ENCODE measurements at regions not wholly inside any gene's neighbourhood (a gene's known extent, or its start where the extent isn't known, plus 50 kb on each side); places are given as distances from the start of the nearest gene placed in this dataset.

DNA sequence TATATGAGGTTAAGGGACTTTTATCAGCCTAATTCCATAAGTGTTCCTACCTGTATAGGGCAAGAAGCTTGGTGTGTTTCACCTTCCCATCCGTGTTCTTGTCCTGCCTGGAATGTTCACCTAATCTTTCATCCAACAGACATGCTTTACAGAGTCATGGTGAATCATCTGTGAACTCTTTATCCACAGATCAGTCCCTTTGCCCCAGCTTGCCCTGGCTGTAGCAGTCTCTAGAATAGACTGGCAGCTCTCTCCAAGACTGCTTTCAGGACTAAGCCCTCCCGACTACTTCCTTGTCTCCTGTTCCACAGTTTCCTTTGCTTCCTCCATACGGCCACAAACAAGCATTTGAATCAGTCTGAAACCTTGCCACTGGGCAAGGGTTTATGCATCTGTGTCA is 177.9 kb upstream of the IL15 start:
- Histone ChIP-seq H3K9me2 (replicated peaks; ENCODE audit: low read depth, low read length) (no peaks in the 10 kb centered on the region), H3K4me3 (ENCODE audit: low read length, poor library complexity, severe bottlenecking) (no peak overlapping the region), H3F3A (ENCODE audit: low read depth) (no peaks in the 10 kb centered on the region), H3K79me2 (ENCODE audit: insufficient read depth, low read length) (no peaks in the 10 kb centered on the region), H3K4me2 (ENCODE audit: low read depth, low read length, poor library complexity, severe bottlenecking) (no peak overlapping the region), H3K36me3 (ENCODE audit: insufficient read depth, low read length) (no peaks in the 10 kb centered on the region), H3K9me3 (ENCODE audit: insufficient read depth, low read depth, low read length) (no peaks in the 10 kb centered on the region), H3K9ac (ENCODE audit: low read depth, low read length, poor library complexity, severe bottlenecking) (no peak overlapping the region), H2AFZ (ENCODE audit: low read length) (no peak overlapping the region), H3K27me3 (ENCODE audit: insufficient read depth, low read length, poor library complexity, severe bottlenecking) (no peaks in the 10 kb centered on the region), H4K20me1 (ENCODE audit: insufficient read depth, low read length, poor library complexity, severe bottlenecking) (no peaks in the 10 kb centered on the region), H3K4me1 (ENCODE audit: insufficient read depth, low read length, poor library complexity, severe bottlenecking) (no peaks in the 10 kb centered on the region)
- no peak for TF ChIP-seq EZH2phosphoT487 (IDR thresholded peaks at IDR 0.05; ENCODE audit: borderline replicate concordance)
- TF ChIP-seq, protein P1, sequence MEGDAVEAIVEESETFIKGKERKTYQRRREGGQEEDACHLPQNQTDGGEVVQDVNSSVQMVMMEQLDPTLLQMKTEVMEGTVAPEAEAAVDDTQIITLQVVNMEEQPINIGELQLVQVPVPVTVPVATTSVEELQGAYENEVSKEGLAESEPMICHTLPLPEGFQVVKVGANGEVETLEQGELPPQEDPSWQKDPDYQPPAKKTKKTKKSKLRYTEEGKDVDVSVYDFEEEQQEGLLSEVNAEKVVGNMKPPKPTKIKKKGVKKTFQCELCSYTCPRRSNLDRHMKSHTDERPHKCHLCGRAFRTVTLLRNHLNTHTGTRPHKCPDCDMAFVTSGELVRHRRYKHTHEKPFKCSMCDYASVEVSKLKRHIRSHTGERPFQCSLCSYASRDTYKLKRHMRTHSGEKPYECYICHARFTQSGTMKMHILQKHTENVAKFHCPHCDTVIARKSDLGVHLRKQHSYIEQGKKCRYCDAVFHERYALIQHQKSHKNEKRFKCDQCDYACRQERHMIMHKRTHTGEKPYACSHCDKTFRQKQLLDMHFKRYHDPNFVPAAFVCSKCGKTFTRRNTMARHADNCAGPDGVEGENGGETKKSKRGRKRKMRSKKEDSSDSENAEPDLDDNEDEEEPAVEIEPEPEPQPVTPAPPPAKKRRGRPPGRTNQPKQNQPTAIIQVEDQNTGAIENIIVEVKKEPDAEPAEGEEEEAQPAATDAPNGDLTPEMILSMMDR (conservative IDR thresholded peaks at IDR 0.05; ENCODE audit: low read length), result no peak

DNA sequence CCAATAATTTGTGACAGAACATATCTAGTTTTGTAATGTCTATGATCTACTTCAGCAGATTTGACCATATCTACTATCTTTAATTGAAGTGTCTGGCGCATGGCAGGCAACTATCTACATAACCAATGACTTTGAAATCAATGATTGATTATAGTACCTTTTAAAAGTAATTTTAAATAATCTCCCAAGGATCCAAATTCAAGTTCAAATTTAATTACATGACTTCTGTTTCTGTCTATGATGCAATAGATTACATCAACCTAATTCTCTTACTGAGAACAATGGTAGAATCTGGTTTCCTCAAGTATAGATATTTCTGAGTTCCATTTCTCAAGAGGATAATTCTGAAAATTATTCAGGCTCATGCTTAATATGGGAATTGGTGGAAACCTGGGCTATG is 177.4 kb upstream of the IL15 start:
- H3K36me3 ChIP-seq (ENCODE audit: insufficient read depth, low read length), result no peaks in the 10 kb centered on the region
- TF ChIP-seq EZH2phosphoT487 (IDR thresholded peaks at IDR 0.05; ENCODE audit: borderline replicate concordance), result no peak
- TF ChIP-seq, protein P1 (conservative IDR thresholded peaks at IDR 0.05; ENCODE audit: low read length), result no peak
- H3K9me3 ChIP-seq (ENCODE audit: insufficient read depth, low read depth, low read length), result no peaks in the 10 kb centered on the region
- H3K4me1 ChIP-seq (ENCODE audit: insufficient read depth, low read length, poor library complexity, severe bottlenecking), result peaks cover 2% of the 10 kb centered on the region
- no peak overlapping the region for H3K9ac ChIP-seq (ENCODE audit: low read depth, low read length, poor library complexity, severe bottlenecking)
- H3K4me2 ChIP-seq (ENCODE audit: low read depth, low read length, poor library complexity, severe bottlenecking), result no peak overlapping the region
- no peak overlapping the region for H2AFZ ChIP-seq (ENCODE audit: low read length)
- no peaks in the 10 kb centered on the region for H3F3A ChIP-seq (ENCODE audit: low read depth)
- no peaks in the 10 kb centered on the region for H4K20me1 ChIP-seq (ENCODE audit: insufficient read depth, low read length, poor library complexity, severe bottlenecking)
- H3K4me3 ChIP-seq (ENCODE audit: low read length, poor library complexity, severe bottlenecking), result no peak overlapping the region
- no peaks in the 10 kb centered on the region for H3K79me2 ChIP-seq (ENCODE audit: insufficient read depth, low read length)
- no peaks in the 10 kb centered on the region for H3K9me2 ChIP-seq (replicated peaks; ENCODE audit: low read depth, low read length)
- H3K27me3 ChIP-seq (ENCODE audit: insufficient read depth, low read length, poor library complexity, severe bottlenecking), result no peaks in the 10 kb centered on the region

DNA sequence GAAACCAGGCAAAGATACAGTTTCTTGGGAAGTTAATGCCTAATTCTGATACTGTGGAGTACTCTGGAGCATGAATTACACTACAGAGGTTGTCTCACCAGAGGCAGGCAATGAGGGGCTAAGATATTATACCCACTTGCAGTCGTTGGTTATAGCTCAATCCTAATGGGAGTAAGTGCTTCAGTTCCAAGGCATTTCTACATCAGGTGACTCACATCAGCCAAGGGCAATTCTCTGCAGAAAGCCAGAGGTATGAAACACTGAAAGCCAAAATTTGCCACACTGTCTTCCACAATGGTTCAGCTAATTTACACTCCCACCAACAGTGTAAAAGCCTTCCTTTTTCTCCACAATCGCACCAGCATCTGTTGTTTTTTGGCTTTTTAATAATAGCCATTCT is 174.0 kb upstream of the IL15 start:
- TF ChIP-seq, protein P1 (conservative IDR thresholded peaks at IDR 0.05; ENCODE audit: low read length), result no peak
- TF ChIP-seq EZH2phosphoT487 (IDR thresholded peaks at IDR 0.05; ENCODE audit: borderline replicate concordance), result no peak
- Histone ChIP-seq H2AFZ (ENCODE audit: low read length) (0 out of 2 replicates have a peak overlapping the region, but pooled peaks have one; percentile 2), H4K20me1 (ENCODE audit: insufficient read depth, low read length, poor library complexity, severe bottlenecking) (no peaks in the 10 kb centered on the region), H3F3A (ENCODE audit: low read depth) (no peaks in the 10 kb centered on the region), H3K79me2 (ENCODE audit: insufficient read depth, low read length) (no peaks in the 10 kb centered on the region), H3K9me3 (ENCODE audit: insufficient read depth, low read depth, low read length) (no peaks in the 10 kb centered on the region), H3K27me3 (ENCODE audit: insufficient read depth, low read length, poor library complexity, severe bottlenecking) (no peaks in the 10 kb centered on the region), H3K9ac (ENCODE audit: low read depth, low read length, poor library complexity, severe bottlenecking) (no peak overlapping the region), H3K36me3 (ENCODE audit: insufficient read depth, low read length) (no peaks in the 10 kb centered on the region), H3K9me2 (replicated peaks; ENCODE audit: low read depth, low read length) (no peaks in the 10 kb centered on the region), H3K4me2 (ENCODE audit: low read depth, low read length, poor library complexity, severe bottlenecking) (no peak overlapping the region), H3K4me3 (ENCODE audit: low read length, poor library complexity, severe bottlenecking) (no peak overlapping the region), H3K4me1 (ENCODE audit: insufficient read depth, low read length, poor library complexity, severe bottlenecking) (peaks cover 15% of the 10 kb centered on the region)

Data from Loucy (cell line).